GM19452 (cell line): ENCODE measurements at regions not wholly inside any gene's neighbourhood (a gene's known extent, or its start where the extent isn't known, plus 50 kb on each side); places are given as distances from the start of the nearest gene placed in this dataset.
"Not testable (repeated sequence)": the region's sequence is repeated elsewhere in the genome, so short reads cannot be mapped to it uniquely, and the experiment has no call there.

Experiments
- ATAC-seq: cut with Tn5 transposase; IDR thresholded peaks from one replicate; pipeline ENCODE4 v1.9.1; 2021; ENCODE audit not compliant: unreplicated experiment

- ATAC-seq, result no peak
Observed at GRCh38 chr7:46133751-46134150, 212.7 kb upstream of the IGFBP3 start.

GRCh38 chr7:46133072-46133471 lies 212.0 kb upstream of the IGFBP3 start:
- no peak for ATAC-seq

- ATAC-seq, result no peak
Observed at GRCh38 chr7:46131916-46132795, 211.1 kb upstream of the IGFBP3 start.

- ATAC-seq, result no peak
Observed at GRCh38 chr7:46129831-46130230, 208.8 kb upstream of the IGFBP3 start.

- ATAC-seq, result no peak
Observed at GRCh38 chr7:46127814-46128213, 206.7 kb upstream of the IGFBP3 start.

GRCh38 chr7:46126675-46127300 lies 205.7 kb upstream of the IGFBP3 start:
- ATAC-seq, result no peak

GRCh38 chr7:46123756-46124343 lies 202.8 kb upstream of the IGFBP3 start:
- ATAC-seq, result no peak

GRCh38 chr7:46115410-46115809 lies 194.3 kb upstream of the IGFBP3 start:
- ATAC-seq, result no peak

GRCh38 chr7:46109437-46109836 lies 188.4 kb upstream of the IGFBP3 start:
- ATAC-seq, result no peak

GRCh38 chr7:46108272-46108671 lies 187.2 kb upstream of the IGFBP3 start:
- ATAC-seq, result no peak

- ATAC-seq, result no peak
Observed at GRCh38 chr7:46107610-46108217, 186.6 kb upstream of the IGFBP3 start.

GRCh38 chr7:46100521-46100920 lies 179.4 kb upstream of the IGFBP3 start:
- ATAC-seq, result no peak

GRCh38 chr7:46099076-46099475 lies 178.0 kb upstream of the IGFBP3 start:
- ATAC-seq, result no peak

- ATAC-seq, result no peak
Observed at GRCh38 chr7:46091071-46091470, 170.0 kb upstream of the IGFBP3 start.

- no peak for ATAC-seq
Observed at GRCh38 chr7:46089281-46089680, 168.2 kb upstream of the IGFBP3 start.

- not testable (repeated sequence) for ATAC-seq
Observed at GRCh38 chr7:46088486-46088885, 167.4 kb upstream of the IGFBP3 start.

- no peak for ATAC-seq
Observed at GRCh38 chr7:46080595-46081159, 159.6 kb upstream of the IGFBP3 start.

GRCh38 chr7:46079421-46079820 lies 158.3 kb upstream of the IGFBP3 start:
- ATAC-seq, result no peak

GRCh38 chr7:46076527-46076926 lies 155.5 kb upstream of the IGFBP3 start:
- ATAC-seq, result no peak

GRCh38 chr7:46072722-46073121 lies 151.7 kb upstream of the IGFBP3 start:
- ATAC-seq, result no peak

GRCh38 chr7:46071601-46072000 lies 150.5 kb upstream of the IGFBP3 start:
- no peak for ATAC-seq
